Uterus (tissue), 3 donors: ENCODE measurements at regions not wholly inside any gene's neighbourhood (a gene's known extent, or its start where the extent isn't known, plus 50 kb on each side); places are given as distances from the start of the nearest gene placed in this dataset.

Experiments used
- DNase-seq, 2 donors: peaks; one replicate each; pipeline ENCODE4 v3.0.0-alpha.2; 2019 to 2020
- H3K27ac ChIP-seq, 2 donors: fragments of 200-600 bp; sonication (generic); 1 replicate in 1 of 2; 2 replicates in 1 of 2; pipeline ENCODE4 v1.5.1; 2016 to 2018
- H3K27me3 ChIP-seq, 2 donors: fragments of 200-600 bp; sonication (generic); one replicate each; pipeline ENCODE4 v1.5.1; 2018 to 2019; ENCODE audit warnings: control low read depth in 1 of 2
- H3K36me3 ChIP-seq, 2 donors: fragments of 200-600 bp; sonication (generic); one replicate each; pipeline ENCODE4 v1.5.1; 2019; ENCODE audit warnings: control low read depth in 1 of 2
- H3K4me1 ChIP-seq, 2 donors: fragments of 200-600 bp; sonication (generic); one replicate each; pipeline ENCODE4 v1.5.1; 2018 to 2019; ENCODE audit warnings: control low read depth in 1 of 2
- H3K4me3 ChIP-seq, 2 donors: fragments of 200-600 bp; sonication (generic); 1 replicate in 1 of 2; 2 replicates in 1 of 2; pipeline ENCODE4 v1.5.1; 2018 to 2019; ENCODE audit warnings: mild to moderate bottlenecking in 1 of 2
- H3K9me3 ChIP-seq, 2 donors: fragments of 200-600 bp; sonication (generic); one replicate each; pipeline ENCODE4 v1.5.1; 2019; ENCODE audit warnings: control low read depth in 1 of 2
- CTCF ChIP-seq, 4 experiments: fragments of 200-600 bp in 2 of 4; fragments of 450-650 bp in 2 of 4; sonication (generic) in 2 of 4; IDR thresholded peaks; one replicate each; pipeline ENCODE4 v1.5.1; 2016 to 2019; ENCODE audit warnings: antibody characterized with exemption in 4 of 4, mild to moderate bottlenecking in 2 of 4, moderate library complexity in 1 of 4
- POLR2A ChIP-seq, 2 donors: fragments of 450-650 bp; IDR thresholded peaks; one replicate each; pipeline ENCODE4 v1.6.1; 2016; ENCODE audit warnings: antibody characterized with exemption in 2 of 2, mild to moderate bottlenecking in 1 of 2, moderate library complexity in 1 of 2
- intact Hi-C: fragments of 100-400 bp; cut with DNase I; formaldehyde crosslinking; loops from one replicate; pipeline ENCODE4 v1.15.1; 2023; ENCODE audit warnings: low total_unique reads
- donor health status: DM: yes; HTN: yes; CAD: no.

DNA sequence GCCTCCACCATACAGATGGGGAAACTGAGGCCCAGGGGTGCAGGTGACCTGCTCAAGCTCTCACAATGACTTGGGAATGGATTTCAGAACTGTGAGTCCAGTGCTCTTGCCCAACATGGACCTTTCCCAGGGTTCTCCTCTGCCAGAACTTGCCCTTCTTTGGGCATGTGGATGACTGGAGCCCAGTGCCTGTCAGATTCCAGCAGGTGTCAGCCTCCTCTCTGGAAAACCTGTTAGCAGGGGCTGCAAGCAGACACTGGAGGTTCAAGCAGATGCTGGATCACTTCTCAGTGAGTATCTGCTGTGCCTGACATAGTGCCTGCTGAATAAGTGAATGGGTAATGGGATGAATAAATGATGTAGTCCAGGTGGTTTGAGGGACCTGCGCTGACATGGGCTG lies 314.2 kb upstream of the POU3F1 start:
- TF ChIP-seq POLR2A (IDR thresholded peaks at IDR 0.05), result no peak
- TF ChIP-seq CTCF (IDR thresholded peaks at IDR 0.05), result no peak
- Histone ChIP-seq H3K27me3 (no peaks in the 10 kb centered on the region), H3K9me3 (no peaks in the 10 kb centered on the region), H3K36me3 (no peaks in the 10 kb centered on the region), H3K4me1 (no peaks in the 10 kb centered on the region), H3K4me3 (no peak overlapping the region), H3K27ac (no peak overlapping the region)
- no peak for DNase-seq
- intact Hi-C loops, result no loop called here

GRCh38 chr1:38353956-38354355 lies 307.4 kb upstream of the POU3F1 start:
- intact Hi-C loops, result no loop called here
- TF ChIP-seq POLR2A (IDR thresholded peaks at IDR 0.05) (no peak), CTCF (IDR thresholded peaks at IDR 0.05) (no peak)
- H3K4me3 ChIP-seq, result no peak overlapping the region

DNA sequence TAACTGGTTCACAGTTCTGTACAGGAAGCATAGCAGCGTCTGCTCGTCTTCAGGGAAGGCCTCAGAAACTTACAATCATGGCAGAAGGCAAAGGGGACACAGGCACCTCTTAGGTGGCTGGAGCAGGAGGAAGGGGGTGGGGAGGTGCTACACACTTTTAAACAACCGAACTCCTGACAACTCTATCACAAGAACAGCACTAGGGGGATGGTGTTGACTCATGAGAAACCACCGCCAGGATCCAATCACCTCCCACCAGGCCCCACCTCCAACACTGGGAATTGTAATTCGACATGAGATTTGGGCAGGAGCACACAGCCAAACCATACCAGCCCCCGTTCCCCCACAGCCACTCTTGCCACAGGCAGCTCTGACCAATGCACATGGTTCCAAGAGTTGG lies 306.3 kb upstream of the POU3F1 start:
- no peak for DNase-seq
- Histone ChIP-seq H3K9me3 (no peaks in the 10 kb centered on the region), H3K27ac (no peak overlapping the region), H3K36me3 (no peaks in the 10 kb centered on the region), H3K4me1 (no peaks in the 10 kb centered on the region), H3K4me3 (no peak overlapping the region), H3K27me3 (no peaks in the 10 kb centered on the region)
- intact Hi-C loops, result no loop called here
- no peak for TF ChIP-seq POLR2A (IDR thresholded peaks at IDR 0.05)
- TF ChIP-seq CTCF (IDR thresholded peaks at IDR 0.05), result no peak

More at GRCh38 chr1:38353956-38354355, 307.4 kb upstream of the POU3F1 start:
- Histone ChIP-seq H3K27me3 (no peaks in the 10 kb centered on the region), H3K27ac (no peak overlapping the region), H3K36me3 (no peaks in the 10 kb centered on the region), H3K9me3 (no peaks in the 10 kb centered on the region), H3K4me1 (no peaks in the 10 kb centered on the region)
- DNase-seq, result no peak

- Histone ChIP-seq H3K36me3 (no peaks in the 10 kb centered on the region), H3K27me3 (no peaks in the 10 kb centered on the region), H3K27ac (no peak overlapping the region), H3K4me1 (no peaks in the 10 kb centered on the region), H3K4me3 (no peak overlapping the region), H3K9me3 (no peaks in the 10 kb centered on the region)
- intact Hi-C loops, result no loop called here
- TF ChIP-seq POLR2A (IDR thresholded peaks at IDR 0.05) (no peak), CTCF (IDR thresholded peaks at IDR 0.05) (no peak)
- DNase-seq, result no peak
Measured at GRCh38 chr1:38347446-38348175, 301.0 kb upstream of the POU3F1 start.

GRCh38 chr1:38344716-38345115 lies 298.1 kb upstream of the POU3F1 start:
- intact Hi-C loops, result no loop called here
- Histone ChIP-seq H3K9me3 (no peaks in the 10 kb centered on the region), H3K4me3 (no peak overlapping the region), H3K36me3 (no peaks in the 10 kb centered on the region), H3K4me1 (no peaks in the 10 kb centered on the region), H3K27me3 (no peaks in the 10 kb centered on the region), H3K27ac (no peak overlapping the region)
- DNase-seq, result no peak
- no peak for TF ChIP-seq POLR2A (IDR thresholded peaks at IDR 0.05)
- TF ChIP-seq CTCF (IDR thresholded peaks at IDR 0.05), result no peak
